ENCODE measurements at regions not wholly inside any gene's neighbourhood (a gene's known extent, or its start where the extent isn't known, plus 50 kb on each side); places are given as distances from the start of the nearest gene placed in this dataset.

DNA sequence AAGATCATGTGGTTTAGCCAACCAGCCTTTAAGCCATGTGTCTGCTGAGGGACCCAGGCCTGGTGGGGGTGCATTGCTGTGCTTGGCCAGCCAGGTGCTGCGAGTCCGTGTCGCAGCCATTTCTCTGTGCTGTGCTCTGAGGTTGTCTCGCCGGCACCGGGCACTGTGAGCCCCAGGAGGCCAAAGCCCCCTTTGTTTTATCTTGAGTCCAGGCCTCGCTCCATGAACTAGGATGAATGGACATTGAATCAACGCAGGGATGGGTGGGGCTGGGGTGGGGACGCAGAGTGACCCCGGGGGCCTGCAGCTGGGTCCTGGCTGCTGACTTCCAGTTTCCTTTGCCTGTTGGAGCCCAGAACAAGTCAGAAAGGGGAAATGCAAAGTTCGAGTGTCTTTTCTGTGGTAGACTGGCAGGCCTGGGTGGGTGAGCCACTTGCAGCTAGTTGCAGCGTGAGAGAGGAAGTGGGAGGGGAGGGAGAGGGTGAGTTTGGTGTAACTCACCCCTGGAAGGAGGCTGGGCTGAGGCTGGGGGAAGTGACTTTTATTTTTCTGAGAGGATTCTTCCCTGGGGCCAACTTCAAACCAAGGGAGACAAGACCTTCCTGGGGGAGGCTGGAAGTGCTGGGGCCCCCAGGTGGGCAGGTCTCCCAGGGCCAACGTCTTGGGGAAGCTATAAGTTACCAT lies 324.7 kb downstream of the SEC14L1 start:
- Mint-ChIP-seq H3K27ac (ENCODE audit: unreplicated experiment) (peak overlapping the region; percentile 98), H3K4me1 (ENCODE audit: unreplicated experiment) (peaks cover 81% of the 10 kb centered on the region), H3K9me3 (ENCODE audit: unreplicated experiment) (no peaks in the 10 kb centered on the region), H3K4me3 (ENCODE audit: unreplicated experiment) (peak overlapping the region; percentile 10), H3K36me3 (ENCODE audit: unreplicated experiment) (peaks cover 19% of the 10 kb centered on the region), H3K27me3 (ENCODE audit: unreplicated experiment) (no peaks in the 10 kb centered on the region)
- no peak for DNase-seq (ENCODE audit: extremely low spot score, unreplicated experiment)
- TF ChIP-seq, protein P1, sequence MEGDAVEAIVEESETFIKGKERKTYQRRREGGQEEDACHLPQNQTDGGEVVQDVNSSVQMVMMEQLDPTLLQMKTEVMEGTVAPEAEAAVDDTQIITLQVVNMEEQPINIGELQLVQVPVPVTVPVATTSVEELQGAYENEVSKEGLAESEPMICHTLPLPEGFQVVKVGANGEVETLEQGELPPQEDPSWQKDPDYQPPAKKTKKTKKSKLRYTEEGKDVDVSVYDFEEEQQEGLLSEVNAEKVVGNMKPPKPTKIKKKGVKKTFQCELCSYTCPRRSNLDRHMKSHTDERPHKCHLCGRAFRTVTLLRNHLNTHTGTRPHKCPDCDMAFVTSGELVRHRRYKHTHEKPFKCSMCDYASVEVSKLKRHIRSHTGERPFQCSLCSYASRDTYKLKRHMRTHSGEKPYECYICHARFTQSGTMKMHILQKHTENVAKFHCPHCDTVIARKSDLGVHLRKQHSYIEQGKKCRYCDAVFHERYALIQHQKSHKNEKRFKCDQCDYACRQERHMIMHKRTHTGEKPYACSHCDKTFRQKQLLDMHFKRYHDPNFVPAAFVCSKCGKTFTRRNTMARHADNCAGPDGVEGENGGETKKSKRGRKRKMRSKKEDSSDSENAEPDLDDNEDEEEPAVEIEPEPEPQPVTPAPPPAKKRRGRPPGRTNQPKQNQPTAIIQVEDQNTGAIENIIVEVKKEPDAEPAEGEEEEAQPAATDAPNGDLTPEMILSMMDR (IDR thresholded peaks at IDR 0.05): no peak

- H3K9me3 Mint-ChIP-seq (ENCODE audit: unreplicated experiment): no peaks in the 10 kb centered on the region
- peaks cover 83% of the 10 kb centered on the region for H3K4me1 Mint-ChIP-seq (ENCODE audit: unreplicated experiment)
- H3K36me3 Mint-ChIP-seq (ENCODE audit: unreplicated experiment): peaks cover 19% of the 10 kb centered on the region
- peak overlapping the region; percentile 44 for H3K4me3 Mint-ChIP-seq (ENCODE audit: unreplicated experiment)
- TF ChIP-seq, protein P1 (IDR thresholded peaks at IDR 0.05): no peak
- DNase-seq (ENCODE audit: extremely low spot score, unreplicated experiment): no peak
- H3K27ac Mint-ChIP-seq (ENCODE audit: unreplicated experiment): peak overlapping the region; percentile 98
- H3K27me3 Mint-ChIP-seq (ENCODE audit: unreplicated experiment): no peaks in the 10 kb centered on the region
These were observed 325.4 kb downstream of the SEC14L1 start for GRCh38 chr17:77466140-77466539.

- DNase-seq (ENCODE audit: extremely low spot score, unreplicated experiment): no peak
- Mint-ChIP-seq H3K27me3 (ENCODE audit: unreplicated experiment) (no peaks in the 10 kb centered on the region), H3K4me1 (ENCODE audit: unreplicated experiment) (peaks cover 83% of the 10 kb centered on the region)
These were observed 325.9 kb downstream of the SEC14L1 start for GRCh38 chr17:77466596-77467223.

DNA sequence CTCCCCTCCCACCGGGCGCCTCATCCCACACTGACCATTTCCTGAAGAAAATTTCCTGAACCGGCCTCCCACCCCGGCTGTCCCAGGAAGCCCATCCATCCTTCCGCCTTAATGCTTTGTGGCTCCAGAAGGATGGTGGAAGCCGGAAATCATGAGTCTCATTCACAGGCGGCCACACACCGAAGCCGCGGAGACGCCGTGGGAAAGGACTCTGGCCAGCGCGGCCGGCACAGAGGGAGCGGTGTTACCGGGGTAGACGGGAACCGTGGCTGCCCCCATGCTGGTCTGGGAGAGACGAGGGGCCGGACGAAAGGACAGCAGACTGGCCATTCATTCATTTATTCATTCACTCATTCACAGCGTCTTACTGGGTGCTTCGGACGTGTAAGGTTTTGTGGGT lies 326.8 kb downstream of the SEC14L1 start:
- Mint-ChIP-seq H3K9me3 (ENCODE audit: unreplicated experiment) (no peaks in the 10 kb centered on the region), H3K27me3 (ENCODE audit: unreplicated experiment) (no peaks in the 10 kb centered on the region), H3K36me3 (ENCODE audit: unreplicated experiment) (peaks cover 19% of the 10 kb centered on the region), H3K4me1 (ENCODE audit: unreplicated experiment) (peaks cover 87% of the 10 kb centered on the region), H3K27ac (ENCODE audit: unreplicated experiment) (peak overlapping the region; percentile 64), H3K4me3 (ENCODE audit: unreplicated experiment) (no peak overlapping the region)
- DNase-seq (ENCODE audit: extremely low spot score, unreplicated experiment): no peak
- TF ChIP-seq, protein P1 (IDR thresholded peaks at IDR 0.05): no peak

More at GRCh38 chr17:77466596-77467223, 325.9 kb downstream of the SEC14L1 start:
- Mint-ChIP-seq H3K36me3 (ENCODE audit: unreplicated experiment) (peaks cover 19% of the 10 kb centered on the region), H3K27ac (ENCODE audit: unreplicated experiment) (peak overlapping the region; percentile 98), H3K4me3 (ENCODE audit: unreplicated experiment) (peak overlapping the region; percentile 44), H3K9me3 (ENCODE audit: unreplicated experiment) (no peaks in the 10 kb centered on the region)
- TF ChIP-seq, protein P1 (IDR thresholded peaks at IDR 0.05): no peak

DNA sequence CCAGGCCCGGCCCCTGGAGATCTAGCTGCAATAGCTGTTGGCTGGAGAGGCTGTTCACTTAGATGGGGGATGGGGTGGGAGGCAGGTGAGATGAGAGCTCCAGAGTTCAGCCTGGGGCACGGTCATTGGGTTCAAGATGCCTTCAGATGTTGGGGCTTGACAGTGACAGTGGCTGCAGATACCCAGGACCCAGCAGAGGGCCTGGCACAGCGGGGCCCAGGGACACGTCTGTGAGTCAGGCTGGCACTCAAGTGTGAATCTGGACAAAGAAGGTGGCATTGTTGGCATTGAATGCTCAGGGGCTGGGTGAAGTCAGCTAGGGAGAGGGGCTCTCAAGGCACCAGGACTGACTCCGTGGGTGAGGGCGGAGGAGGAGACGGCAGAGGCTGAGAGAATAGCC lies 328.1 kb downstream of the SEC14L1 start:
- H3K4me3 Mint-ChIP-seq (ENCODE audit: unreplicated experiment): no peak overlapping the region
- H3K27ac Mint-ChIP-seq (ENCODE audit: unreplicated experiment): peak overlapping the region; percentile 72
- no peaks in the 10 kb centered on the region for H3K27me3 Mint-ChIP-seq (ENCODE audit: unreplicated experiment)
- no peak for DNase-seq (ENCODE audit: extremely low spot score, unreplicated experiment)
- H3K9me3 Mint-ChIP-seq (ENCODE audit: unreplicated experiment): no peaks in the 10 kb centered on the region
- TF ChIP-seq, protein P1 (IDR thresholded peaks at IDR 0.05): no peak
- H3K36me3 Mint-ChIP-seq (ENCODE audit: unreplicated experiment): peaks cover 17% of the 10 kb centered on the region
- peaks cover 91% of the 10 kb centered on the region for H3K4me1 Mint-ChIP-seq (ENCODE audit: unreplicated experiment)

Measured in osteocyte (in vitro differentiated cells).